Mesendoderm (in vitro differentiated cells): ENCODE measurements at regions not wholly inside any gene's neighbourhood (a gene's known extent, or its start where the extent isn't known, plus 50 kb on each side); places are given as distances from the start of the nearest gene placed in this dataset.

Experiments used
- DNase-seq: peaks from one replicate; pipeline ENCODE4 v3.0.0; 2013
- H2AK5ac ChIP-seq: 2 replicates; pipeline ENCODE4 v1.6.1; 2013; ENCODE audit warnings: low read length, inconsistent platforms
- H2BK120ac ChIP-seq: 2 replicates; pipeline ENCODE4 v1.6.1; 2013; ENCODE audit warnings: low read depth, mild to moderate bottlenecking, low read length, moderate library complexity, mixed read lengths
- H2BK15ac ChIP-seq: replicated peaks from 2 replicates; pipeline ENCODE4 v1.6.1; 2013; ENCODE audit warnings: low read depth, mild to moderate bottlenecking, moderate library complexity
- H2BK5ac ChIP-seq: 2 replicates; pipeline ENCODE4 v1.6.1; 2013; ENCODE audit warnings: low read length, inconsistent platforms
- H3K18ac ChIP-seq: 2 replicates; pipeline ENCODE4 v1.6.1; 2013; ENCODE audit warnings: mild to moderate bottlenecking, low read length, mixed read lengths
- H3K23ac ChIP-seq: one replicate; pipeline ENCODE4 v1.6.1; 2013; ENCODE audit warnings: low read length
- H3K27ac ChIP-seq: 2 replicates; pipeline ENCODE4 v1.5.1; 2013; ENCODE audit warnings: low read depth, mild to moderate bottlenecking, inconsistent platforms, low read length, moderate library complexity
- H3K27me3 ChIP-seq: 2 replicates; pipeline ENCODE4 v1.6.1; 2013; ENCODE audit warnings: low read length, control low read depth, mild to moderate bottlenecking, inconsistent platforms; ENCODE audit not compliant: insufficient read depth, poor library complexity
- H3K36me3 ChIP-seq: 2 replicates; pipeline ENCODE4 v1.6.1; 2013; ENCODE audit warnings: low read length, inconsistent platforms; ENCODE audit not compliant: control insufficient read depth, insufficient read depth
- H3K4ac ChIP-seq: one replicate; pipeline ENCODE4 v1.6.1; 2013; ENCODE audit warnings: low read depth, mild to moderate bottlenecking, low read length, moderate library complexity
- H3K4me1 ChIP-seq: 2 replicates; pipeline ENCODE4 v1.6.1; 2013; ENCODE audit warnings: low read depth, low read length, inconsistent platforms; ENCODE audit not compliant: control insufficient read depth
- H3K4me2 ChIP-seq: 2 replicates; pipeline ENCODE4 v1.6.1; 2013; ENCODE audit warnings: low read length
- H3K4me3 ChIP-seq: 2 replicates; pipeline ENCODE4 v1.5.1; 2013; ENCODE audit warnings: mild to moderate bottlenecking, low read length
- H3K56ac ChIP-seq: one replicate; pipeline ENCODE4 v1.6.1; 2013; ENCODE audit warnings: low read length
- H3K79me1 ChIP-seq: 2 replicates; pipeline ENCODE4 v1.6.1; 2013; ENCODE audit warnings: low read length, inconsistent platforms
- H3K79me2 ChIP-seq: 2 replicates; pipeline ENCODE4 v1.6.1; 2013; ENCODE audit warnings: mild to moderate bottlenecking, low read length; ENCODE audit not compliant: control insufficient read depth, insufficient read depth
- H3K9ac ChIP-seq: 2 replicates; pipeline ENCODE4 v1.6.1; 2013; ENCODE audit warnings: low read length, inconsistent platforms
- H4K5ac ChIP-seq: one replicate; pipeline ENCODE4 v1.6.1; 2013; ENCODE audit warnings: low read length
- H4K8ac ChIP-seq: one replicate; pipeline ENCODE4 v1.6.1; 2013; ENCODE audit warnings: low read depth, mild to moderate bottlenecking, control low read depth, low read length, moderate library complexity
- WGBS: extraction: QIAGEN DNeasy Blood & Tissue Kit; methylation state at CpG from one replicate; pipeline ENCODE4 v1.1.7; 2013; ENCODE audit warnings: low lambda C conversion rate, missing lambda C conversion rate; ENCODE audit not compliant: insufficient coverage; ENCODE audit errors: extremely low coverage; 5-methylcytosine and 5-hydroxymethylcytosine counted together

DNA sequence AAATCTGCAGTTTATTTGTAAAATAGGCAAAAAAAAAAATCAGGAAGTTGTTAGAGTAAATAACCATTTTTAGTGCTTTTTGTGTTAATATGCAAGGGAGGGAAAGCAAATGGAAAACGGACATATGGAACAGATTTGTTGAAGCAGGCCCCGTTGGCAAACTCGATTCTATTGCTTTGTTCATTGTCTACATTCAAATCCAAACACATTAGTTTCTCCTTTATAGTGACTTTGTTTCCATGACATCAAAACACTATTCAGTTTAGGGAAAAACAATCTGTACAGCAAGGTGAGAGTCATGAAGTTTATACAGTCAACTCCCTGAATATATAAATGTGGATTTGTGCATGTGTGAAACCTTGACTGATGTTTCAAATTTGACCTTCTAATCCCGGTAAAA lies 142.2 kb downstream of the FAM47A start:
- Histone ChIP-seq H3K79me1 (no peaks in the 10 kb centered on the region), H3K23ac (no peak overlapping the region), H3K79me2 (no peaks in the 10 kb centered on the region), H2AK5ac (no peak overlapping the region), H3K9ac (no peak overlapping the region), H2BK120ac (no peak overlapping the region), H3K4me3 (no peak overlapping the region), H3K18ac (no peak overlapping the region), H2BK5ac (no peak overlapping the region), H3K36me3 (no peaks in the 10 kb centered on the region), H3K4me2 (no peak overlapping the region), H3K27ac (no peak overlapping the region), H3K4me1 (no peaks in the 10 kb centered on the region), H3K4ac (no peak overlapping the region), H2BK15ac (no peak overlapping the region), H3K27me3 (no peaks in the 10 kb centered on the region), H4K5ac (no peak overlapping the region), H4K8ac (no peak overlapping the region), H3K56ac (no peak overlapping the region)
- no peak for DNase-seq
- WGBS = no CpG with 5 or more reads among the region's 4 CpGs

DNA sequence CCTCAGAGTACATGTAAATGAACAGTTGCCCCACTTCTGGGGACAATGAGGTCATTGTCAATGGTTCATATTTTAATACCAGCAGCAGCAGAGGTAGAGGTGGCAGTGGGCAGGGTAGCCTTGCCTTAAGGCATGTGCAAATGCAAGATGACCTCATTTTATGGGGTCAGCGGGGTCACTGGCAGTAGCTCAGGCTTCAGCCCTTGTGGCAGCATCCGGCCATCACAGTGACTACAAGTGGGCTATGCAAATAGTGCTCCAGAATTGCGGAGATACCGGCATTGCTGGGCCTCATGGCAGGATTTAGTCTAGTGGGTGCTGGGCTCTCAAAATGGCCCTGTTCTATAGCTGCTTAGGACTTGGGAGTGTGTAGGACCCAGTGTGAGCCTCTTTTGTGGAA lies 144.7 kb downstream of the FAM47A start:
- Histone ChIP-seq H3K56ac (no peak overlapping the region), H3K4me3 (no peak overlapping the region), H3K27ac (no peak overlapping the region), H3K27me3 (no peaks in the 10 kb centered on the region), H3K4me2 (no peak overlapping the region), H3K18ac (no peak overlapping the region), H3K36me3 (no peaks in the 10 kb centered on the region), H3K9ac (no peak overlapping the region), H2AK5ac (no peak overlapping the region), H3K4me1 (no peaks in the 10 kb centered on the region), H2BK5ac (no peak overlapping the region), H3K23ac (no peak overlapping the region), H2BK15ac (no peak overlapping the region), H3K79me2 (no peaks in the 10 kb centered on the region), H4K5ac (no peak overlapping the region), H4K8ac (no peak overlapping the region), H3K4ac (no peak overlapping the region), H2BK120ac (no peak overlapping the region), H3K79me1 (no peaks in the 10 kb centered on the region)
- no peak for DNase-seq
- no CpG with 5 or more reads among the region's 4 CpGs for WGBS

DNA sequence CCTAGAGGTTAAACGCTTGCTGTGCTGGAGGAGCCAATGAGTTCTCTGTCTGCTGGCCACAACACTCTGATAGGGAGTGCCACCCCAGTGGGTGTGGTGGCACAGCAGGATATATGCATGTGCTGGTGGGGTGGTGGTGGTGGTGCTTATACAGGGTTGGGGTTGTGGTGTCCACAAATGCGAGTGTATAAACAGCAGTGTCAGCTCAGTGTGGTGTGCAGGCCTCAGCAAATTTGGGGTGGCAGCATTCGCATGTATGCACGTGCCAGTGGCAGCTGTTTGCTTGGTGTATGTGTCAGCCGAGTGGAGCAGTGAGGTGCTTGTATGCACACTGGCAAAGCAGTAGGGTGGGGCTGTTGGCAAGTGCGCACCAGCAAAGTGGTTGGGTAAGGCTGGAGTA lies 157.4 kb downstream of the FAM47A start:
- H4K5ac ChIP-seq = no peak overlapping the region
- no peak overlapping the region for H3K56ac ChIP-seq
- H4K8ac ChIP-seq = no peak overlapping the region
- H2AK5ac ChIP-seq = no peak overlapping the region
- H2BK120ac ChIP-seq = no peak overlapping the region
- H2BK5ac ChIP-seq = no peak overlapping the region
- no peak overlapping the region for H2BK15ac ChIP-seq
- H3K18ac ChIP-seq = no peak overlapping the region
- no peak overlapping the region for H3K27ac ChIP-seq
- no peak overlapping the region for H3K4me2 ChIP-seq
- no peak for DNase-seq
- no peaks in the 10 kb centered on the region for H3K36me3 ChIP-seq
- H3K79me1 ChIP-seq = no peaks in the 10 kb centered on the region
- H3K27me3 ChIP-seq = no peaks in the 10 kb centered on the region
- H3K4ac ChIP-seq = no peak overlapping the region
- WGBS = no CpG with 5 or more reads among the region's 6 CpGs
- H3K23ac ChIP-seq = no peak overlapping the region
- H3K79me2 ChIP-seq = no peaks in the 10 kb centered on the region
- H3K9ac ChIP-seq = no peak overlapping the region
- H3K4me1 ChIP-seq = no peaks in the 10 kb centered on the region
- no peak overlapping the region for H3K4me3 ChIP-seq

GRCh38 chrX:33970028-33970967 lies 161.8 kb downstream of the FAM47A start:
- Histone ChIP-seq H2AK5ac (no peak overlapping the region), H3K56ac (no peak overlapping the region), H3K9ac (no peak overlapping the region), H2BK5ac (no peak overlapping the region), H3K4ac (no peak overlapping the region), H3K36me3 (no peaks in the 10 kb centered on the region), H3K27ac (no peak overlapping the region), H3K4me2 (no peak overlapping the region), H3K4me3 (no peak overlapping the region), H3K23ac (no peak overlapping the region), H4K5ac (no peak overlapping the region), H4K8ac (no peak overlapping the region), H3K18ac (no peak overlapping the region), H3K27me3 (no peaks in the 10 kb centered on the region), H3K4me1 (no peaks in the 10 kb centered on the region), H3K79me2 (no peaks in the 10 kb centered on the region), H3K79me1 (no peaks in the 10 kb centered on the region), H2BK120ac (no peak overlapping the region), H2BK15ac (no peak overlapping the region)
- WGBS = no CpG with 5 or more reads among the region's 3 CpGs
- no peak for DNase-seq

GRCh38 chrX:33969105-33969504 lies 163.0 kb downstream of the FAM47A start:
- Histone ChIP-seq H3K27ac (no peak overlapping the region), H3K79me1 (no peaks in the 10 kb centered on the region), H2BK5ac (no peak overlapping the region)

DNA sequence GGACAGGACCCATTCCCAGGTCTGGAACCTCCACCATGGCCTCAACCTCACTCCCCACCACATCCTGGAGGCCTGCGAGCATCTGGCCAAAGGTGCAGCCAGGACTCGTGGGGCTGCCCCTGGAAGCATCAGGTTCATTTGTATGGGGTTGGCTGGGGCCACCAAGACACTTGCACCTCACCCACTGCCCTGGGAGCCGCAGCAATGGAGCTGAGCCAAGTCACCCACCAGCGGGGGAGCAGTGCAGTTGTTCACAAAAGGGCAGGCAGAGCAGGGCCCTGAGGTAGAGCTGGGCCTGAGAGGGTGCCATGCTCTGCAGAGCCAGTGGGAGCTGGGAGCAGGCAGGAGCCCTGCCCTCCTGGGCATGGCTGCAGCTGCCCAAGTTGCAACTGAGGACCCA lies 163.5 kb downstream of the FAM47A start:
- Histone ChIP-seq H3K4me3 (no peak overlapping the region), H2BK15ac (no peak overlapping the region), H3K4ac (no peak overlapping the region), H3K4me2 (no peak overlapping the region), H4K5ac (no peak overlapping the region), H3K79me2 (no peaks in the 10 kb centered on the region), H4K8ac (no peak overlapping the region), H3K36me3 (no peaks in the 10 kb centered on the region), H3K4me1 (no peaks in the 10 kb centered on the region), H3K9ac (no peak overlapping the region), H2AK5ac (no peak overlapping the region), H3K79me1 (no peaks in the 10 kb centered on the region), H3K23ac (no peak overlapping the region), H3K18ac (no peak overlapping the region), H2BK120ac (no peak overlapping the region), H3K56ac (no peak overlapping the region), H3K27me3 (no peaks in the 10 kb centered on the region), H2BK5ac (no peak overlapping the region), H3K27ac (no peak overlapping the region)
- DNase-seq = no peak
- no CpG with 5 or more reads among the region's 4 CpGs for WGBS

More at GRCh38 chrX:33969105-33969504, 163.0 kb downstream of the FAM47A start:
- WGBS = no CpG with 5 or more reads among the region's 1 CpG
- no peaks in the 10 kb centered on the region for H3K36me3 ChIP-seq
- H3K4ac ChIP-seq = no peak overlapping the region
- no peak overlapping the region for H3K18ac ChIP-seq
- no peak for DNase-seq
- H3K4me1 ChIP-seq = no peaks in the 10 kb centered on the region
- H4K8ac ChIP-seq = no peak overlapping the region
- no peaks in the 10 kb centered on the region for H3K27me3 ChIP-seq
- no peak overlapping the region for H4K5ac ChIP-seq
- H3K79me2 ChIP-seq = no peaks in the 10 kb centered on the region
- H3K9ac ChIP-seq = no peak overlapping the region
- H3K4me3 ChIP-seq = no peak overlapping the region
- H3K4me2 ChIP-seq = no peak overlapping the region
- H3K56ac ChIP-seq = no peak overlapping the region
- no peak overlapping the region for H2BK120ac ChIP-seq
- no peak overlapping the region for H2AK5ac ChIP-seq
- no peak overlapping the region for H2BK15ac ChIP-seq
- H3K23ac ChIP-seq = no peak overlapping the region
